Thyroid gland (tissue), 4 donors: ENCODE measurements at regions not wholly inside any gene's neighbourhood (a gene's known extent, or its start where the extent isn't known, plus 50 kb on each side); places are given as distances from the start of the nearest gene placed in this dataset.

Experiments used
- DNase-seq, 2 donors: peaks; one replicate each; pipeline ENCODE4 v3.0.0-alpha.2; 2019
- H3K27ac ChIP-seq, 3 donors: fragments of 200-600 bp; sonication (generic); 1 replicate in 2 of 3; 2 replicates in 1 of 3; pipeline ENCODE4 v1.5.1; 2016 to 2019; ENCODE audit warnings: mild to moderate bottlenecking in 1 of 3, moderate library complexity in 1 of 3
- H3K27me3 ChIP-seq: fragments of 200-600 bp; sonication (generic); one replicate; pipeline ENCODE4 v1.5.1; 2019
- H3K36me3 ChIP-seq, 2 donors: fragments of 200-600 bp; sonication (generic); one replicate each; pipeline ENCODE4 v1.5.1; 2016 to 2019
- H3K4me1 ChIP-seq, 2 donors: fragments of 200-600 bp; sonication (generic); one replicate each; pipeline ENCODE4 v1.5.1; 2017 to 2019
- H3K4me3 ChIP-seq, 3 donors: fragments of 200-600 bp; sonication (generic); replicated peaks in 1 of 3; 1 replicate in 2 of 3; 2 replicates in 1 of 3; pipeline ENCODE4 v1.5.1; 2016; ENCODE audit warnings: mild to moderate bottlenecking in 1 of 3
- H3K9me3 ChIP-seq: fragments of 200-600 bp; sonication (generic); one replicate; pipeline ENCODE4 v1.5.1; 2017
- CTCF ChIP-seq, 6 experiments: fragments of 200-600 bp in 3 of 6; fragments of 450-650 bp in 3 of 6; sonication (generic) in 3 of 6; IDR thresholded peaks; one replicate each; pipeline ENCODE4 v1.5.1; 2016 to 2019; ENCODE audit warnings: antibody characterized with exemption in 6 of 6, mild to moderate bottlenecking in 2 of 6, inconsistent platforms in 1 of 6, moderate library complexity in 1 of 6
- POLR2A ChIP-seq, 2 donors: fragments of 450-650 bp; IDR thresholded peaks; one replicate each; pipeline ENCODE4 v1.6.1; 2017; ENCODE audit warnings: antibody characterized with exemption in 2 of 2, mild to moderate bottlenecking in 2 of 2, moderate library complexity in 1 of 2
- WGBS, 2 donors: methylation state at CpG; one replicate each; pipeline ENCODE4 v1.1.5; 2017; 5-methylcytosine and 5-hydroxymethylcytosine counted together
- intact Hi-C: fragments of 100-400 bp; cut with DNase I; formaldehyde crosslinking; loops from one replicate; pipeline ENCODE4 v1.15.1; 2023

- H3K4me1 ChIP-seq, result no peaks in the 10 kb centered on the region
- no peak overlapping the region for H3K27ac ChIP-seq
- no peak for DNase-seq
- H3K36me3 ChIP-seq, result no peaks in the 10 kb centered on the region
- 71 to 73% methylated on average over 3 of the region's 3 CpGs for WGBS, 2 donors
- H3K4me3 ChIP-seq, result no peak overlapping the region
- no peaks in the 10 kb centered on the region for H3K27me3 ChIP-seq
- no peaks in the 10 kb centered on the region for H3K9me3 ChIP-seq
- TF ChIP-seq CTCF (IDR thresholded peaks at IDR 0.05) (no peak), POLR2A (IDR thresholded peaks at IDR 0.05) (no peak)
- intact Hi-C loops, result no loop called here
These were observed 214.9 kb downstream of the GPAM start for GRCh38 chr10:111968647-111969046.

GRCh38 chr10:111970111-111970510 is 213.5 kb downstream of the GPAM start:
- H3K36me3 ChIP-seq, result no peaks in the 10 kb centered on the region
- intact Hi-C loops, result no loop called here
- TF ChIP-seq CTCF (IDR thresholded peaks at IDR 0.05) (no peak), POLR2A (IDR thresholded peaks at IDR 0.05) (no peak)
- H3K27ac ChIP-seq, result no peak overlapping the region
- DNase-seq, result no peak
- no peaks in the 10 kb centered on the region for H3K4me1 ChIP-seq
- no peaks in the 10 kb centered on the region for H3K27me3 ChIP-seq
- H3K9me3 ChIP-seq, result no peaks in the 10 kb centered on the region
- 92 to 95% methylated on average over 5 of the region's 5 CpGs for WGBS, 2 donors
- no peak overlapping the region for H3K4me3 ChIP-seq

- no peak overlapping the region for H3K27ac ChIP-seq
- WGBS, 2 donors, result 52 to 88% methylated on average over 2 to 5 of the region's 5 CpGs
- no peaks in the 10 kb centered on the region for H3K9me3 ChIP-seq
- H3K36me3 ChIP-seq, result no peaks in the 10 kb centered on the region
- TF ChIP-seq POLR2A (IDR thresholded peaks at IDR 0.05) (no peak), CTCF (IDR thresholded peaks at IDR 0.05) (no peak)
- intact Hi-C loops, result no loop called here
- no peak overlapping the region for H3K4me3 ChIP-seq
- H3K27me3 ChIP-seq, result no peaks in the 10 kb centered on the region
- DNase-seq, result no peak
- no peaks in the 10 kb centered on the region for H3K4me1 ChIP-seq
These were observed 211.5 kb downstream of the GPAM start for GRCh38 chr10:111972109-111972508.

DNA sequence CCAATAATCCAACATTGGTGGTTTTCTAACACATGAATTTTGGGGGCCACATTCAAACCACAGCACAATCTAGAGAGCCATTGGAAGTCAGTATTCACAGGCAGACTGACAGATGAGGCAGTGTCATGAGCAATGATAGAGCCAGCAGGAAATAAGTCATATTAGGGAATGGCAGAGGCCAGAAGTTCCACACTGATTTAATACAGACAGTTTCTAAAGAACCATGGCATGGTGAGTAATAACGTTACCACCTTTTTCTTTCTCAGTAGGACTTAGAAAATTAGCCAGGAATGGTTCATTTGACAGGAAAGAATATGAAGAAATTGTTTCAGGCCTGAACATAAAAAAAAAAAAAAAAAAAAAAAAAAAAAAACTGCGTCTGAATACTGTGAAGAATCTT is 210.3 kb downstream of the GPAM start:
- Histone ChIP-seq H3K27me3 (no peaks in the 10 kb centered on the region), H3K27ac (no peak overlapping the region), H3K4me1 (no peaks in the 10 kb centered on the region), H3K36me3 (no peaks in the 10 kb centered on the region), H3K9me3 (no peaks in the 10 kb centered on the region), H3K4me3 (no peak overlapping the region)
- intact Hi-C loops, result no loop called here
- 73 to 81% methylated on average over 2 of the region's 2 CpGs for WGBS, 2 donors
- TF ChIP-seq CTCF (IDR thresholded peaks at IDR 0.05), result no peak
- no peak for TF ChIP-seq POLR2A (IDR thresholded peaks at IDR 0.05)
- no peak for DNase-seq

- Histone ChIP-seq H3K36me3 (no peaks in the 10 kb centered on the region), H3K4me1 (no peaks in the 10 kb centered on the region), H3K4me3 (no peak overlapping the region), H3K27ac (no peak overlapping the region), H3K9me3 (no peaks in the 10 kb centered on the region), H3K27me3 (no peaks in the 10 kb centered on the region)
- no peak for TF ChIP-seq POLR2A (IDR thresholded peaks at IDR 0.05)
- TF ChIP-seq CTCF (IDR thresholded peaks at IDR 0.05), result no peak
- intact Hi-C loops, result no loop called here
- DNase-seq, result no peak
- 82 to 89% methylated on average over 1 of the region's 1 CpG for WGBS, 2 donors
These were observed 209.7 kb downstream of the GPAM start for GRCh38 chr10:111973826-111974225.
